GM12892 (cell line): ENCODE measurements at regions not wholly inside any gene's neighbourhood (a gene's known extent, or its start where the extent isn't known, plus 50 kb on each side); places are given as distances from the start of the nearest gene placed in this dataset.

ENCODE experiments used
- DNase-seq: peaks from one replicate; pipeline ENCODE4 v3.0.0; 2011; ENCODE audit not compliant: insufficient read length
- FAIRE-seq: peaks from 2 replicates; lab custom pipeline; 2011; peaks lifted over from hg19 to GRCh38; lab: Jason Lieb, UNC
- POLR2A ChIP-seq: IDR thresholded peaks from 2 replicates; pipeline ENCODE4 v1.6.1; 2011; ENCODE audit warnings: low read depth, low read length, control low read depth
- POLR2AphosphoS5 ChIP-seq: IDR thresholded peaks from 2 replicates; pipeline ENCODE4 v1.6.1; 2011; ENCODE audit warnings: low read depth, low read length, control low read depth
- TAF1 ChIP-seq: IDR thresholded peaks from 2 replicates; pipeline ENCODE4 v1.6.1; 2011; ENCODE audit warnings: low read depth, mild to moderate bottlenecking, control low read depth, low read length, borderline replicate concordance

DNA sequence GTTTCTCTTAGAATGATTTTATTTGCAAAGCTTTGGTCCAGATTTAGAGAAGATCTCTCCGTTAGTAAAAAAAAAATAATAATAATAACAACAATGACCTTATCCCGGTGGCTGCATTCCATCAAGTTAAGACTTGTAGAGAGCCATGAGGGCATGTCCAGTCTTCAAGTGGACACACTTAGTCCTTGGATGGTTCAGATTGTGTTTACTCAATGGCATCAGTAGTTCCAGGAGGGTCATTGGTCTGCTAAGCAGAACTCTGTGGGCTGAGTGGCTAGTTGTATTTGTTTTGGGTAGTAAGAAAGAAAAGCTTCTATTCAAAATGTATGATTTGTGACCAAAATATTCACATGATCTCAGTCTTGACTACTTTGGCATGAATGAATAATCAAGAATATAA lies 116.3 kb upstream of the UBE2E2 start:
- TF ChIP-seq POLR2A (no peak), POLR2AphosphoS5 (no peak), TAF1 (no peak)
- DNase-seq (no peak), FAIRE-seq (no peak)

DNA sequence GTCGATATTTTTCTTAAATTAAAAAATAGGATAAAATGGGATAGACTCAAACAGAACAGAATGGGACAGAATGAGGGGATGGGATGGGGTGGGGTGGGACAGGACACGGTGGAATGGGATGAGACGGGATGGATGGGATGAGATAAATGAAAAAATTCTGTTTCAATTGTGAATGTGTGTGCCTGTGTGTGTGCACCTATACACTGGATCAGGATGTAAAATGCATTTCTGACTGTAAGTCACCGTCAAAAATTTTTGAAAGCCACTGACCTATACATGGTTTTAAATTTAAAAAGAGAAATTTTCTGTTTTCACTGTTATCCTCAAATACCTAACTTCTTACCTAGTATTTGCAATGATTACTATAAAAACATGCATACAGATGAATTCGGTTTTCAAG lies 108.7 kb upstream of the UBE2E2 start:
- FAIRE-seq (no peak), DNase-seq (no peak)
- no peak for TF ChIP-seq POLR2A
- no peak for TF ChIP-seq POLR2AphosphoS5
- no peak for TF ChIP-seq TAF1

GRCh38 chr3:23094890-23095462 lies 108.2 kb upstream of the UBE2E2 start:
- TF ChIP-seq TAF1 (no peak), POLR2AphosphoS5 (no peak), POLR2A (no peak)
- FAIRE-seq (no peak), DNase-seq (no peak)

- DNase-seq (no peak), FAIRE-seq (no peak)
- TF ChIP-seq POLR2AphosphoS5: no peak
- TF ChIP-seq TAF1: no peak
- TF ChIP-seq POLR2A: no peak
Observed at GRCh38 chr3:23096041-23096440, 107.1 kb upstream of the UBE2E2 start.

- TF ChIP-seq POLR2AphosphoS5 (no peak), TAF1 (no peak), POLR2A (no peak)
- DNase-seq (no peak), FAIRE-seq (no peak)
Observed at GRCh38 chr3:23099021-23099420, 104.1 kb upstream of the UBE2E2 start.

DNA sequence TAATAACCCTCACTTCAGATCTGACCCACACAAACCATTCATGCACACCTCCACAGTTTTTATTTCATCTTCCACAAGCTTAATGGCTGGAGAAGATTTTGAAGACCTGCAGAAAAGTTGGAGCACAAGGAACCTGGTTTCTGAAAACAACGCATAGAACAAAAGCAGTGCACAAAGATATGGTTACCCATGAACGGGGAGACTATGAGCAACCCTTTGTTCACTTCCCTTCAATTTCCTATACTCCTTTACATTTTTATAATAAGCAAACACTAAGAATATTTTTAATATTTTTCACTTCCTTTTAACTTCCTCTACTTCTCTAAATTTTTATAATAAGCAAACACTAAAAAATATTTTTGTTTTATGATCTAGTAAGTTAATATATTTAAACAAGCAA lies 103.5 kb upstream of the UBE2E2 start:
- TF ChIP-seq POLR2A: no peak
- TF ChIP-seq POLR2AphosphoS5: no peak
- no peak for TF ChIP-seq TAF1
- no peak for DNase-seq
- no peak for FAIRE-seq

- no peak for TF ChIP-seq TAF1
- TF ChIP-seq POLR2AphosphoS5: no peak
- TF ChIP-seq POLR2A: no peak
- FAIRE-seq (no peak), DNase-seq (no peak)
Observed at GRCh38 chr3:23100106-23100505, 103.0 kb upstream of the UBE2E2 start.

- TF ChIP-seq POLR2A (no peak), POLR2AphosphoS5 (no peak), TAF1 (no peak)
- FAIRE-seq (no peak), DNase-seq (no peak)
Observed at GRCh38 chr3:23103764-23104163, 99.4 kb upstream of the UBE2E2 start.

DNA sequence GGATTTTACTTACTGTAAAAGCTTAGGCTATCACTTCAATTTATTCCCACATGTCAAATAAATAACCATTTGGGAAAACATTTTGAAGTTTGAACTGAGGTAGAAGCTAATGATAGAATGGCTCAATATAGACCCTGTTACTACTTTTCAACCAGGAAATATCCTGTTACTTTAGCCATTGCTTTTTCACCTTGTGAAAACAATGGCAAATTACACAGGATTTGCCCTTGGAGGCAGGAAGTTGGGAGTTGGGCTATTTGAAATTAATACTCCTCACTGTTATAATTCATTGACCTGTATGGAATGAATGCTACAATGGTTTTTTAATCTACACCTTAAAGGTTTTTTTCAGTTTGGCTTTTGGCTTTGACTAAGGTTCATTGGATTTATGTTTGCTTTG lies 98.1 kb upstream of the UBE2E2 start:
- FAIRE-seq: no peak
- no peak for DNase-seq
- TF ChIP-seq TAF1 (no peak), POLR2A (no peak), POLR2AphosphoS5 (no peak)

- FAIRE-seq (no peak), DNase-seq (no peak)
- TF ChIP-seq TAF1 (no peak), POLR2AphosphoS5 (no peak), POLR2A (no peak)
Observed at GRCh38 chr3:23106666-23107065, 96.5 kb upstream of the UBE2E2 start.

- no peak for FAIRE-seq
- no peak for TF ChIP-seq POLR2AphosphoS5
- no peak for TF ChIP-seq TAF1
- no peak for TF ChIP-seq POLR2A
- DNase-seq: no peak
Observed at GRCh38 chr3:23107221-23107620, 95.9 kb upstream of the UBE2E2 start.

DNA sequence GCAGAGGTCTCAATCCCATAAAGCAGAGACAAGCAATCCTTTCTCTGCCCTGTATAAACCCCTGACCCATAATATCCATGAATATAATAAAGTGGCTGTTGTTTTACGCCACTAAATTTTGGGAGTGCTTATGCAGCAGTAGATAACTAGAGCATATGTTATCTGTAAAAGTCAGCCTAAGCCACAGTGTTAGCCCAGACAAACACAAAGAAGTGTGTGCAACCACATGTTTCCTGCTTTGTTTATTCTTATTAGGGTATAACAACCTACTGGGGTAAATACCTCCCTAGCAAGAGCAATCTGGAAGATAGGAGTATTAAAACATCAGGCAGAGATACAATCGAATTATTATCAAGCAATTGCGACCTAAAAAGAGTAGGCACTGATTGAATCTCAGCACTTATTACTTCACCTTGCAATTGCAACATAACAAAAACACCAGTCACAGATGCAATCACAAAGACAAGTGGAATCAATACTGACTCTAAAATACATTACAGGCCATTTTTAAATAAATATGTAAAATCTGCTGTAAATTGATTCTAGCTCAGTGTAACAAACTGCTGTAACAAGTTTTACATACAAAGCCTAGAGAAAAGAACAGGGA lies 94.6 kb upstream of the UBE2E2 start:
- DNase-seq: no peak
- TF ChIP-seq POLR2A: no peak
- TF ChIP-seq TAF1: no peak
- no peak for TF ChIP-seq POLR2AphosphoS5
- FAIRE-seq: no peak
